Endothelial cell of umbilical vein (primary cell): ENCODE measurements at regions not wholly inside any gene's neighbourhood (a gene's known extent, or its start where the extent isn't known, plus 50 kb on each side); places are given as distances from the start of the nearest gene placed in this dataset.

ENCODE experiments used
- BruUV-seq: library from RNA; stranded (reverse); fragments of 400-500 nt; replicated peaks from 2 replicates; lab custom pipeline; 2021; lab: Mats Ljungman, UMichigan
- CTCF ChIA-PET: fragments of 300-600, 350-600 bp; sonication (Branson Sonifier 250); formaldehyde crosslinking; loops from one replicate; lab custom pipeline; 2021; ENCODE audit warnings: antibody characterized with exemption, inconsistent platforms; lab: Charles Lee
- POLR2A ChIA-PET: fragments of 300-600, 350-600 bp; sonication (Branson Sonifier 250); formaldehyde crosslinking; loops from one replicate; lab custom pipeline; 2021; ENCODE audit warnings: antibody characterized with exemption, inconsistent platforms; lab: Charles Lee
- DNase-seq: peaks from one replicate; pipeline ENCODE4 v3.0.0-alpha.2; 2011; ENCODE audit warnings: low read depth, low spot score
- FAIRE-seq: peaks from 2 replicates; lab custom pipeline; 2011; peaks lifted over from hg19 to GRCh38; lab: Jason Lieb, UNC
- H2AFZ ChIP-seq: 2 replicates; pipeline ENCODE4 v1.6.0; 2012; ENCODE audit warnings: low read depth, low read length, control low read depth, inconsistent platforms
- H3K27ac ChIP-seq: 2 replicates; pipeline ENCODE4 v1.5.1; 2011; ENCODE audit warnings: low read depth, mild to moderate bottlenecking, control low read depth, low read length, moderate library complexity; ENCODE audit not compliant: insufficient read depth
- H3K27me3 ChIP-seq, 2 experiments: 2 replicates each; pipeline versions ENCODE4 v1.6.0 to v1.6.1; 2011; ENCODE audit warnings: low read length in 2 of 2, mixed read lengths in 1 of 2; ENCODE audit not compliant: control insufficient read depth in 2 of 2, insufficient read depth in 2 of 2
- H3K36me3 ChIP-seq, 2 experiments: 2 replicates in 1 of 2; 3 replicates in 1 of 2; pipeline ENCODE4 v1.5.1; 2011; ENCODE audit warnings: low read length in 2 of 2, mild to moderate bottlenecking in 1 of 2, moderate library complexity in 1 of 2; ENCODE audit not compliant: control insufficient read depth in 2 of 2, insufficient read depth in 2 of 2; ENCODE audit errors: extremely low read depth in 1 of 2
- H3K4me1 ChIP-seq: 3 replicates; pipeline ENCODE4 v1.5.1; 2011; ENCODE audit warnings: mild to moderate bottlenecking, low read length; ENCODE audit not compliant: control insufficient read depth, insufficient read depth; ENCODE audit errors: extremely low read depth
- H3K4me2 ChIP-seq: 2 replicates; pipeline ENCODE4 v1.6.1; 2011; ENCODE audit warnings: low read length, control low read depth, mixed read lengths; ENCODE audit not compliant: insufficient read depth
- H3K4me3 ChIP-seq, 3 experiments: fragments of 200-600 bp in 1 of 3; sonication (generic), shearing (Covaris generic) in 1 of 3; replicated peaks in 1 of 3; 2 replicates each; pipeline ENCODE4 v1.5.1; 2011 to 2016; ENCODE audit warnings: control low read depth in 3 of 3, low read length in 3 of 3, mild to moderate bottlenecking in 2 of 3, inconsistent platforms in 1 of 3, low read depth in 1 of 3, moderate library complexity in 1 of 3; ENCODE audit not compliant: insufficient read depth in 1 of 3
- H3K79me2 ChIP-seq: 2 replicates; pipeline ENCODE4 v1.6.0; 2012; ENCODE audit warnings: low read length, inconsistent platforms; ENCODE audit not compliant: control insufficient read depth, insufficient read depth
- H3K9ac ChIP-seq: replicated peaks from 2 replicates; pipeline ENCODE3; 2011; ENCODE audit warnings: low read length, control low read depth; ENCODE audit not compliant: insufficient read depth; ENCODE audit errors: extremely low read depth
- H3K9me1 ChIP-seq: replicated peaks from 3 replicates; pipeline ENCODE4 v1.6.0; 2011; ENCODE audit warnings: mild to moderate bottlenecking, low read length; ENCODE audit not compliant: control insufficient read depth, insufficient read depth; ENCODE audit errors: extremely low read depth
- H3K9me3 ChIP-seq: replicated peaks from 2 replicates; pipeline ENCODE4 v1.5.1; 2012; ENCODE audit warnings: low read length, inconsistent platforms; ENCODE audit not compliant: control insufficient read depth, insufficient read depth
- H4K20me1 ChIP-seq: replicated peaks from 2 replicates; pipeline ENCODE3; 2011; ENCODE audit warnings: mild to moderate bottlenecking, low read length; ENCODE audit not compliant: control insufficient read depth, insufficient read depth; ENCODE audit errors: extremely low read depth
- CTCF ChIP-seq, 2 donors: IDR thresholded peaks; 1 replicate in 1 of 2; 2 replicates in 1 of 2; pipeline ENCODE4 v1.5.1; 2011; ENCODE audit warnings: low read length in 2 of 2, mild to moderate bottlenecking in 2 of 2, moderate library complexity in 2 of 2, control low read depth in 1 of 2, inconsistent platforms in 1 of 2, low read depth in 1 of 2; ENCODE audit not compliant: insufficient read depth in 1 of 2; ENCODE audit errors: extremely low read depth in 1 of 2
- EZH2 ChIP-seq: IDR thresholded peaks from 2 replicates; pipeline ENCODE4 v1.6.1; 2012; ENCODE audit warnings: borderline replicate concordance, low read depth, mild to moderate bottlenecking, moderate library complexity, low read length, inconsistent platforms; ENCODE audit not compliant: severe bottlenecking
- FOS ChIP-seq: IDR thresholded peaks from 2 replicates; pipeline ENCODE4 v1.6.1; 2011; ENCODE audit warnings: mild to moderate bottlenecking, low read length, moderate library complexity, borderline replicate concordance; ENCODE audit not compliant: insufficient read depth
- GATA2 ChIP-seq: IDR thresholded peaks from 2 replicates; pipeline ENCODE4 v1.7.0; 2011; ENCODE audit warnings: low read depth, mild to moderate bottlenecking, moderate library complexity, mixed read lengths, low read length; ENCODE audit not compliant: insufficient read length, insufficient read depth
- JUN ChIP-seq: IDR thresholded peaks from 2 replicates; pipeline ENCODE4 v1.6.1; 2011; ENCODE audit warnings: borderline replicate concordance, low read depth; ENCODE audit not compliant: insufficient read length, insufficient read depth
- MAX ChIP-seq: IDR thresholded peaks from 2 replicates; pipeline ENCODE4 v1.6.1; 2011; ENCODE audit not compliant: insufficient read depth, insufficient read length
- MYC ChIP-seq: IDR thresholded peaks from one replicate; pipeline ENCODE4 v1.6.1; 2011; ENCODE audit warnings: mild to moderate bottlenecking, low read depth, low read length
- POLR2A ChIP-seq: IDR thresholded peaks from 2 replicates; pipeline ENCODE4 v1.6.1; 2012; ENCODE audit warnings: low read depth, mild to moderate bottlenecking, control low read depth, low read length
- POLR2AphosphoS5 ChIP-seq: IDR thresholded peaks from 2 replicates; pipeline ENCODE4 v1.6.1; 2012; ENCODE audit warnings: low read depth, mild to moderate bottlenecking, control low read depth, low read length, moderate library complexity; ENCODE audit not compliant: insufficient read depth
- dilution Hi-C: fragments of 300-500 bp; cut with MboI; formaldehyde crosslinking; loops from one replicate; pipeline ENCODE4 v1.15.0; 2019; ENCODE audit warnings: low sequenced_read_pairs; ENCODE audit not compliant: extremely low pct_ligation_motif_present
- intact Hi-C: fragments of 100-400 bp; cut with micrococcal nuclease; formaldehyde crosslinking; loops from one replicate; pipeline ENCODE4 v1.10.0; 2022

DNA sequence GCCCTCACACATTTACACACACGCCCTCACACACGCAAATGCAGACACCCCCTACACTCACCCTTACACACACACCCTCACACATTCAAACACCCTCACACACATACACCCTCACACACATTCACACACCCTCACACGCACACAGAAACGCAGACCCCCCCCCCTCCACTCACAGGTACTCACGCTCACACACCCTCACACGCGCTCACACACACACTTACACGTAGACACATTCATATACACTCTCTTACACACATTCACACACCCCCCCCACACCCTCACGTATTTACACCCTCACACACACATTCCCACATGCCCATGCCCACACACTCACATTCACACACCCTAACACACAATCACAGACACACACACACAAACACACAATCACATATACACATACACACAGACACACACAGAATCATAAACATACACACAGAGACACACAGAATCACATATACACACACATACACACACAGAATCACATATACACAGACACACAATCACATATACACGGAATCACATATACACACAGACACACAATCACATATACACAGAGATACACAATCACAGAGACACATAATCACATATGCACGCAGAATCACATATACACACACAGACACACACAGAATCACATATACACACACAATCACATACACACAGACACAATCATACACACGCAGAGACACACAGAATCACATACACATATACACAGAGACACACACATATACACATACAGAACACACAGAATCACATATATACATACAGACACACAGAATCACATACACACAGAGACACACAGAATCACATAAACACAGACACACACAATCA lies 250.1 kb upstream of the RPL38 start:
- no TSS peak for BruUV-seq
- CTCF ChIA-PET: no interaction called here
- no peak for FAIRE-seq

More for the DNA sequence above, 250.1 kb upstream of the RPL38 start:
- Histone ChIP-seq H3K9me3 (no peaks in the 10 kb centered on the region), H3K9ac (no peak overlapping the region), H3K36me3 (no peaks in the 10 kb centered on the region), H2AFZ (no peak overlapping the region), H3K27me3 (no peaks in the 10 kb centered on the region), H3K4me3 (no peak overlapping the region), H4K20me1 (no peaks in the 10 kb centered on the region), H3K4me1 (no peaks in the 10 kb centered on the region), H3K4me2 (no peak overlapping the region), H3K9me1 (no peaks in the 10 kb centered on the region), H3K79me2 (no peaks in the 10 kb centered on the region), H3K27ac (no peak overlapping the region)
- TF ChIP-seq MAX: no peak
- no peak for TF ChIP-seq CTCF (IDR thresholded peaks at IDR 0.05; ENCODE audit: extremely low read depth in 1 of 2, insufficient read depth in 1 of 2, low read depth in 1 of 2, low read length in 2 of 2)
- no peak for TF ChIP-seq GATA2
- no peak for TF ChIP-seq MYC
- no peak for TF ChIP-seq EZH2
- no peak for TF ChIP-seq POLR2A
- TF ChIP-seq FOS: no peak
- TF ChIP-seq JUN: no peak
- TF ChIP-seq POLR2AphosphoS5: no peak
- intact Hi-C loops (no loop called here), dilution Hi-C loops (no loop called here)
- POLR2A ChIA-PET: no interaction called here
- DNase-seq: no peak
